ENCODE measurements at regions not wholly inside any gene's neighbourhood (a gene's known extent, or its start where the extent isn't known, plus 50 kb on each side); places are given as distances from the start of the nearest gene placed in this dataset.

- intact Hi-C loops (cut with micrococcal nuclease), result no loop called here
- Mint-ChIP-seq H3K27me3 (ENCODE audit: insufficient read depth, unreplicated experiment) (no peaks in the 10 kb centered on the region), H3K27ac (ENCODE audit: low read depth, unreplicated experiment) (no peak overlapping the region), H3K4me1 (ENCODE audit: insufficient read depth, unreplicated experiment) (no peaks in the 10 kb centered on the region), H3K36me3 (ENCODE audit: insufficient read depth, unreplicated experiment) (no peaks in the 10 kb centered on the region), H3K9me3 (ENCODE audit: unreplicated experiment) (peaks cover 12% of the 10 kb centered on the region), H3K4me3 (ENCODE audit: unreplicated experiment) (no peak overlapping the region)
- POLR2A ChIA-PET, result no interaction called here
- DNase-seq (ENCODE audit: unreplicated experiment), result no peak
- BruUV-seq (replicated peaks), result no TSS peak
- no peak for TF ChIP-seq CTCF (IDR thresholded peaks at IDR 0.05; ENCODE audit: unreplicated experiment)
- CTCF ChIA-PET, result interaction anchor here (0.6 kb wide), 1 partner anchor 683 kb away, joined by 3 read pairs; no protein-coding TSS in a partner anchor
These were observed 499.1 kb downstream of the ACTR3B start for GRCh38 chr7:153258686-153259085.

- H3K27me3 Mint-ChIP-seq (ENCODE audit: insufficient read depth, unreplicated experiment), result no peaks in the 10 kb centered on the region
- no TSS peak for BruUV-seq (replicated peaks)
These were observed 516.8 kb downstream of the ACTR3B start for GRCh38 chr7:153276394-153276793.

GRCh38 chr7:153286763-153287162 lies 527.2 kb downstream of the ACTR3B start:
- Mint-ChIP-seq H3K4me1 (ENCODE audit: insufficient read depth, unreplicated experiment) (no peaks in the 10 kb centered on the region), H3K4me3 (ENCODE audit: unreplicated experiment) (no peak overlapping the region), H3K27me3 (ENCODE audit: insufficient read depth, unreplicated experiment) (no peaks in the 10 kb centered on the region), H3K9me3 (ENCODE audit: unreplicated experiment) (peaks cover 10% of the 10 kb centered on the region), H3K27ac (ENCODE audit: low read depth, unreplicated experiment) (no peak overlapping the region), H3K36me3 (ENCODE audit: insufficient read depth, unreplicated experiment) (no peaks in the 10 kb centered on the region)
- intact Hi-C loops (cut with micrococcal nuclease), result no loop called here
- no peak for TF ChIP-seq CTCF (IDR thresholded peaks at IDR 0.05; ENCODE audit: unreplicated experiment)
- no peak for DNase-seq (ENCODE audit: unreplicated experiment)
- ChIA-PET POLR2A (no interaction called here), CTCF (no interaction called here)
- BruUV-seq (replicated peaks), result no TSS peak

More at GRCh38 chr7:153276394-153276793, 516.8 kb downstream of the ACTR3B start:
- DNase-seq (ENCODE audit: unreplicated experiment), result no peak
- ChIA-PET POLR2A (no interaction called here), CTCF (no interaction called here)
- Mint-ChIP-seq H3K4me1 (ENCODE audit: insufficient read depth, unreplicated experiment) (no peaks in the 10 kb centered on the region), H3K4me3 (ENCODE audit: unreplicated experiment) (no peak overlapping the region), H3K27ac (ENCODE audit: low read depth, unreplicated experiment) (no peak overlapping the region), H3K9me3 (ENCODE audit: unreplicated experiment) (peaks cover 14% of the 10 kb centered on the region), H3K36me3 (ENCODE audit: insufficient read depth, unreplicated experiment) (no peaks in the 10 kb centered on the region)
- intact Hi-C loops (cut with micrococcal nuclease), result no loop called here
- no peak for TF ChIP-seq CTCF (IDR thresholded peaks at IDR 0.05; ENCODE audit: unreplicated experiment)

DNA sequence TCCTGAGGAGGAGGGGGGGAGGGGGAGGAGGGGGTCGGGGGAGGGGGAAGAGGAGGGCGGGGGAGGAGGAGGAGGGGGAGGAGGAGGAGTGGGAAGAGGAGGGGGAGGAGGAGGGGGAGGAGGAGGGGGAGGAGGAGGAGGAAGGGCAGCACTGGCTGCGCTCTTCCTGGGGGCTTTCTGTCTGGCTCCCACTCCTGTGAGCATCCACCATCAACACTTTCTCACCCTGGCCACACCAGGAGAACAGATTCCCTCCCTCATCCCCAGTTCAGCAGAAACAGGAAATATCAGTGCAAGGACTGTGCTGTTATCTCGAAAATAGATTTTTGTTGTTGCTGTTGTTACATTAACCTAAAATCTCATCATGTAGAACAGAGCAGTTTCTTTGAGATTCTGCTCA lies 530.5 kb downstream of the ACTR3B start:
- no peak for DNase-seq (ENCODE audit: unreplicated experiment)

More for the DNA sequence above, 530.5 kb downstream of the ACTR3B start:
- no peak overlapping the region for H3K4me3 Mint-ChIP-seq (ENCODE audit: unreplicated experiment)
- no TSS peak for BruUV-seq (replicated peaks)
- peaks cover 13% of the 10 kb centered on the region for H3K9me3 Mint-ChIP-seq (ENCODE audit: unreplicated experiment)
- no peak for TF ChIP-seq CTCF (IDR thresholded peaks at IDR 0.05; ENCODE audit: unreplicated experiment)
- H3K36me3 Mint-ChIP-seq (ENCODE audit: insufficient read depth, unreplicated experiment), result no peaks in the 10 kb centered on the region
- H3K4me1 Mint-ChIP-seq (ENCODE audit: insufficient read depth, unreplicated experiment), result no peaks in the 10 kb centered on the region
- intact Hi-C loops (cut with micrococcal nuclease), result no loop called here
- CTCF ChIA-PET, result no interaction called here
- no peaks in the 10 kb centered on the region for H3K27me3 Mint-ChIP-seq (ENCODE audit: insufficient read depth, unreplicated experiment)
- no peak overlapping the region for H3K27ac Mint-ChIP-seq (ENCODE audit: low read depth, unreplicated experiment)
- POLR2A ChIA-PET, result no interaction called here
